PC-3 (cell line): ENCODE measurements at regions not wholly inside any gene's neighbourhood (a gene's known extent, or its start where the extent isn't known, plus 50 kb on each side); places are given as distances from the start of the nearest gene placed in this dataset.

Experiments used
- ATAC-seq: fragments of 200-7000 bp; cut with Tn5 transposase; 2 replicates; pipeline ENCODE4 v1.9.1; 2020; ENCODE audit warnings: mild to moderate bottlenecking, moderate library complexity
- BruUV-seq: library from RNA; stranded (reverse); fragments of 400-500 nt; replicated peaks from 2 replicates; lab custom pipeline; 2021; lab: Mats Ljungman, UMichigan
- CTCF ChIA-PET: fragments of 300-600 bp; sonication (Branson Sonifier 250); formaldehyde crosslinking; loops from one replicate; lab custom pipeline; 2022; ENCODE audit warnings: antibody characterized with exemption; lab: Charles Lee
- POLR2A ChIA-PET: fragments of 300-600 bp; sonication (Branson Sonifier 250); formaldehyde crosslinking; loops from one replicate; lab custom pipeline; 2022; ENCODE audit warnings: antibody characterized with exemption; ENCODE audit not compliant: unreplicated experiment; lab: Charles Lee
- DNase-seq: peaks from one replicate; pipeline ENCODE4 v3.0.0-alpha.2; 2015
- H2AFZ ChIP-seq: fragments of 300-600 bp; sonication (generic); 2 replicates; pipeline ENCODE4 v1.6.0; 2016; ENCODE audit warnings: antibody characterized with exemption, low read length
- H3F3A ChIP-seq: fragments of 300-600 bp; sonication (generic); one replicate; pipeline ENCODE4 v1.6.0; 2017; ENCODE audit warnings: antibody characterized with exemption, low read length, control low read depth, mild to moderate bottlenecking; ENCODE audit not compliant: unreplicated experiment
- H3K27ac ChIP-seq: fragments of 300-600 bp; sonication (generic); 2 replicates; pipeline ENCODE4 v1.5.1; 2016; ENCODE audit warnings: mild to moderate bottlenecking, low read length
- H3K27me3 ChIP-seq: fragments of 300-600 bp; sonication (generic); 2 replicates; pipeline ENCODE4 v1.6.1; 2016; ENCODE audit warnings: low read length, mixed read lengths
- H3K36me3 ChIP-seq: fragments of 300-600 bp; sonication (generic); 2 replicates; pipeline ENCODE4 v1.6.1; 2016; ENCODE audit warnings: low read depth, mixed run types, low read length, mixed read lengths
- H3K4me1 ChIP-seq: fragments of 300-600 bp; sonication (generic); 2 replicates; pipeline ENCODE4 v1.5.1; 2016; ENCODE audit warnings: low read length; ENCODE audit not compliant: insufficient read depth
- H3K4me2 ChIP-seq: fragments of 300-600 bp; sonication (generic); 2 replicates; pipeline ENCODE4 v1.6.0; 2016; ENCODE audit warnings: low read length
- H3K4me3 ChIP-seq: fragments of 300-600 bp; sonication (generic); 2 replicates; pipeline ENCODE4 v1.5.1; 2016; ENCODE audit warnings: mild to moderate bottlenecking, low read length, mixed read lengths
- H3K79me2 ChIP-seq: fragments of 300-600 bp; sonication (generic); 2 replicates; pipeline ENCODE4 v1.6.1; 2017; ENCODE audit warnings: low read length, mixed read lengths
- H3K9ac ChIP-seq: fragments of 300-600 bp; sonication (generic); 2 replicates; pipeline ENCODE4 v1.6.0; 2016; ENCODE audit warnings: mild to moderate bottlenecking, low read length
- H3K9me2 ChIP-seq: fragments of 300-600 bp; sonication (generic); replicated peaks from 2 replicates; pipeline ENCODE4 v1.6.1; 2016; ENCODE audit warnings: mixed run types, low read length, mixed read lengths
- H3K9me3 ChIP-seq: fragments of 300-600 bp; sonication (generic); 2 replicates; pipeline ENCODE4 v1.6.1; 2016; ENCODE audit warnings: low read length, mixed read lengths
- H4K20me1 ChIP-seq: fragments of 300-600 bp; sonication (generic); 2 replicates; pipeline ENCODE4 v1.6.1; 2016; ENCODE audit warnings: low read length, mixed read lengths
- EZH2 ChIP-seq: fragments of 300-600 bp; sonication (generic); IDR thresholded peaks from one replicate; pipeline ENCODE4 v1.6.1; 2017; ENCODE audit warnings: antibody characterized with exemption, mild to moderate bottlenecking, low read length; ENCODE audit not compliant: unreplicated experiment
- EZH2phosphoT487 ChIP-seq: fragments of 300-600 bp; sonication (generic); IDR thresholded peaks from 2 replicates; pipeline ENCODE4 v1.6.1; 2018; ENCODE audit warnings: mild to moderate bottlenecking, antibody characterized with exemption, low read length, borderline replicate concordance
- intact Hi-C: fragments of 100-400 bp; cut with micrococcal nuclease; formaldehyde crosslinking; loops from 2 replicates; pipeline ENCODE4 v1.9.0; 2023
- TF ChIP-seq, protein P1 (sequence below): fragments of 300-600 bp; sonication (generic); conservative IDR thresholded peaks from 2 replicates; pipeline ENCODE4 v1.5.1; 2017; ENCODE audit warnings: antibody characterized with exemption, low read depth, mild to moderate bottlenecking, low read length

DNA sequence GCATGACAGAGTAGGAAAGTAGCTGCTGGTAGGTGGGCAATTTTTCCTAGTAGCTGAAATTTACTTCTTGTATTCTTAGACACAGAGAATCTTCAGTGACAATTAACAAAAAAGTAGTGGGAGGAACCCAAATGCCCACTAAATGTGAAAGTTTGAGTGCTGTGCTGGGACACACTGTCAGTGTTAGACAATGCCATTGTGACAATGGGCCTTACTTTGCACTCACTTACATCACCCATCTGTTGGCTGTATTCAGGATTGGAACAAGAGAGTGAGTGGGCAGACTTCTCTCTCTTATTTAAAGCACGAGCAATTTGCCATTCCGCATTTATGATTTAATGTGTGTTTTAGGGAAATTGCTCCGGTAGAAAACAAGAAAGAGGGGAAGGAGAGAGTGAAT, 662.5 kb downstream of the CBLN4 start:
- intact Hi-C loops = no loop called here
- Histone ChIP-seq H3K9me3 (peaks cover 9% of the 10 kb centered on the region; the same call in 1 of the 2 replicates), H3K27me3 (no peaks in the 10 kb centered on the region), H4K20me1 (no peaks in the 10 kb centered on the region), H3K4me3 (no peak overlapping the region), H2AFZ (no peak overlapping the region), H3K79me2 (no peaks in the 10 kb centered on the region), H3F3A (no peaks in the 10 kb centered on the region), H3K9ac (no peak overlapping the region), H3K4me1 (no peaks in the 10 kb centered on the region), H3K4me2 (no peak overlapping the region), H3K9me2 (no peaks in the 10 kb centered on the region), H3K27ac (no peak overlapping the region), H3K36me3 (no peaks in the 10 kb centered on the region)
- DNase-seq (no peak), ATAC-seq (no peak)
- CTCF ChIA-PET = no interaction called here
- TF ChIP-seq EZH2phosphoT487 (no peak), EZH2 (no peak)
- TF ChIP-seq, protein P1, sequence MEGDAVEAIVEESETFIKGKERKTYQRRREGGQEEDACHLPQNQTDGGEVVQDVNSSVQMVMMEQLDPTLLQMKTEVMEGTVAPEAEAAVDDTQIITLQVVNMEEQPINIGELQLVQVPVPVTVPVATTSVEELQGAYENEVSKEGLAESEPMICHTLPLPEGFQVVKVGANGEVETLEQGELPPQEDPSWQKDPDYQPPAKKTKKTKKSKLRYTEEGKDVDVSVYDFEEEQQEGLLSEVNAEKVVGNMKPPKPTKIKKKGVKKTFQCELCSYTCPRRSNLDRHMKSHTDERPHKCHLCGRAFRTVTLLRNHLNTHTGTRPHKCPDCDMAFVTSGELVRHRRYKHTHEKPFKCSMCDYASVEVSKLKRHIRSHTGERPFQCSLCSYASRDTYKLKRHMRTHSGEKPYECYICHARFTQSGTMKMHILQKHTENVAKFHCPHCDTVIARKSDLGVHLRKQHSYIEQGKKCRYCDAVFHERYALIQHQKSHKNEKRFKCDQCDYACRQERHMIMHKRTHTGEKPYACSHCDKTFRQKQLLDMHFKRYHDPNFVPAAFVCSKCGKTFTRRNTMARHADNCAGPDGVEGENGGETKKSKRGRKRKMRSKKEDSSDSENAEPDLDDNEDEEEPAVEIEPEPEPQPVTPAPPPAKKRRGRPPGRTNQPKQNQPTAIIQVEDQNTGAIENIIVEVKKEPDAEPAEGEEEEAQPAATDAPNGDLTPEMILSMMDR = no peak
- BruUV-seq = no TSS peak
- POLR2A ChIA-PET = no interaction called here

DNA sequence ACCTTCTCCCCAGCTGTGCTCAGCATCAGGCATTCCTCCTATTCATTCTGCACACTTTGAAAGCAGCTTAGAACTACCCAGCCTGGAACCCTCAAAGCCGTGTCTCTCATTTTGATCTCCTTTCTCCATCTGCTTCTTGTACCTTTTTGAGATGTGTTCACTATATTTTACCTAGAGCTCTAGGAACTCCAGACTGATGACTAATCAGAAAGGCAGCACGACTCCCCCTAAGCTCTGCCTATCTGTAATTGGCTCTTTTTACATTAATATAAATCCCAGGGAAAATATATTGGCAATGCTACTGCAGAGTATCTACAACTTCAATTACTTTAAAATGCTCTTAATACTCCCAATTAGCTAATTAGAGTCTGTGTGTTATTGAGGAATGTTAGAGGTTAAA, 671.5 kb downstream of the CBLN4 start:
- H3K4me3 ChIP-seq = no peak overlapping the region
- BruUV-seq = no TSS peak
- ATAC-seq (no peak), DNase-seq (no peak)
- H3K4me1 ChIP-seq = no peaks in the 10 kb centered on the region
- H3K9me2 ChIP-seq = no peaks in the 10 kb centered on the region
- H3K4me2 ChIP-seq = no peak overlapping the region
- H3K27me3 ChIP-seq = 0 out of 2 replicates have a peak, but pooled peaks cover 2% of the 10 kb centered on the region
- H3K27ac ChIP-seq = no peak overlapping the region
- no peaks in the 10 kb centered on the region for H3F3A ChIP-seq
- TF ChIP-seq EZH2phosphoT487 (no peak), EZH2 (no peak)
- TF ChIP-seq, protein P1 = no peak
- no peak overlapping the region for H3K9ac ChIP-seq
- no peaks in the 10 kb centered on the region for H3K36me3 ChIP-seq
- H3K79me2 ChIP-seq = no peaks in the 10 kb centered on the region
- no peak overlapping the region for H2AFZ ChIP-seq
- CTCF ChIA-PET = no interaction called here
- H4K20me1 ChIP-seq = no peaks in the 10 kb centered on the region
- intact Hi-C loops = no loop called here
- H3K9me3 ChIP-seq = peaks cover 17% of the 10 kb centered on the region; the same call in 1 of the 2 replicates
- POLR2A ChIA-PET = no interaction called here

DNA sequence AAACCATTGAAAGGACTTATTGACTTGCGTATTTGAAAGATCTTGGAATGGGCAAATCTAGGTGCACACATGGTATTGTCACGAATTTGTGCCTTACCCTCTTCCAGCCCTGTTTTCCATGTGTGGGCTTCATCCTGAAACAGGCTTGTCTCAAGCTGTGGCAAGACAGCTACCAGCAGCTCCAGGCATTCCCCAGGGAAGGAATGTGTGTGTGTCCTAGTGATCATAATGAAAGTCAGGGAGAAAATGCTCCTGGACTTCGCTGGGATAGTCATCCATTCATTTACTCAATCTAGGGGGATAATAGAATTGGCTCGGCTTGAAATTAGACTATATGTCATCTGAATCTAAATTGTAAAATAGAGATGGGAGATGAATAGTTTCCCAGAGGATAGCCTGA, 676.2 kb downstream of the CBLN4 start:
- Histone ChIP-seq H3K4me1 (no peaks in the 10 kb centered on the region), H3K4me3 (no peak overlapping the region), H3K9me2 (no peaks in the 10 kb centered on the region), H3K9ac (no peak overlapping the region), H3K36me3 (no peaks in the 10 kb centered on the region), H3K27me3 (no peaks in the 10 kb centered on the region), H3F3A (no peaks in the 10 kb centered on the region), H2AFZ (no peak overlapping the region), H4K20me1 (no peaks in the 10 kb centered on the region), H3K9me3 (peaks cover 18% of the 10 kb centered on the region), H3K27ac (no peak overlapping the region), H3K79me2 (no peaks in the 10 kb centered on the region), H3K4me2 (no peak overlapping the region)
- no peak for DNase-seq
- ATAC-seq = no peak
- ChIA-PET CTCF (no interaction called here), POLR2A (no interaction called here)
- intact Hi-C loops = no loop called here
- TF ChIP-seq, protein P1 = no peak
- no peak for TF ChIP-seq EZH2phosphoT487
- no peak for TF ChIP-seq EZH2
- BruUV-seq = no TSS peak
